Activated CD4-positive, alpha-beta memory T cell treated with anti-CD3 and anti-CD28 coated beads for 36 hours (primary cell): ENCODE measurements at regions not wholly inside any gene's neighbourhood (a gene's known extent, or its start where the extent isn't known, plus 50 kb on each side); places are given as distances from the start of the nearest gene placed in this dataset.
"Not testable (repeated sequence)": the region's sequence is repeated elsewhere in the genome, so short reads cannot be mapped to it uniquely, and the experiment has no call there.

Source experiments
- CTCF ChIA-PET: fragments of 350-600 bp; sonication (Branson Sonifier 250); formaldehyde crosslinking; loops from one replicate; lab custom pipeline; 2021; ENCODE audit warnings: antibody characterized with exemption, inconsistent platforms; lab: Charles Lee
- POLR2A ChIA-PET: fragments of 350-600 bp; sonication (Branson Sonifier 250); formaldehyde crosslinking; loops from one replicate; lab custom pipeline; 2021; ENCODE audit warnings: antibody characterized with exemption; lab: Charles Lee
- DNase-seq: peaks from one replicate; pipeline ENCODE4 v3.0.0-alpha.2; 2020
- H3K27ac Mint-ChIP-seq: one replicate; pipeline ENCODE4 v1.8.0; 2021; ENCODE audit warnings: mixed read lengths
- H3K27me3 Mint-ChIP-seq: one replicate; pipeline ENCODE4 v1.8.0; 2021; ENCODE audit warnings: mixed read lengths
- H3K36me3 Mint-ChIP-seq: one replicate; pipeline ENCODE4 v1.8.0; 2021; ENCODE audit warnings: mixed read lengths
- H3K4me1 Mint-ChIP-seq: one replicate; pipeline ENCODE4 v1.8.0; 2021; ENCODE audit warnings: low read depth, mixed read lengths
- H3K4me3 Mint-ChIP-seq: one replicate; pipeline ENCODE4 v1.8.0; 2021; ENCODE audit warnings: mild to moderate bottlenecking, mixed read lengths
- H3K9me3 Mint-ChIP-seq: one replicate; pipeline ENCODE4 v1.8.0; 2021; ENCODE audit warnings: mixed read lengths
- intact Hi-C: fragments of 100-400 bp; cut with micrococcal nuclease; formaldehyde crosslinking; loops from one replicate; pipeline ENCODE4 v1.15.1; 2023

- Mint-ChIP-seq H3K36me3 (no peaks in the 10 kb centered on the region), H3K4me1 (peaks cover 3% of the 10 kb centered on the region), H3K4me3 (no peak overlapping the region), H3K27me3 (peaks cover 21% of the 10 kb centered on the region), H3K27ac (no peak overlapping the region), H3K9me3 (peaks cover 12% of the 10 kb centered on the region)
- intact Hi-C loops = loop anchor here (1.0 to 5.0 kb wide), 5 partner anchors 151 to 429 kb away; no protein-coding TSS in a partner anchor
- no peak for DNase-seq
- ChIA-PET CTCF (interaction anchor here (0.7 to 9.3 kb wide), 26 partner anchors 8 to 429 kb away, joined by 3 to 217 read pairs (median 6); partner anchors contain the start of gene RSPH14), POLR2A (no interaction called here)
Observed at GRCh38 chr22:22958621-22959020, 71.0 kb downstream of the IGLL5 start.

- CTCF ChIA-PET = interaction anchor here (0.7 to 9.3 kb wide), 43 partner anchors 7 to 428 kb away, joined by 3 to 217 read pairs (median 5); partner anchors contain the start of genes GNAZ and RSPH14
- intact Hi-C loops = loop anchor here (1.0 to 5.0 kb wide), 5 partner anchors 152 to 428 kb away; no protein-coding TSS in a partner anchor
- no peak overlapping the region for H3K4me3 Mint-ChIP-seq
- POLR2A ChIA-PET = no interaction called here
- peaks cover 21% of the 10 kb centered on the region for H3K27me3 Mint-ChIP-seq
- peaks cover 12% of the 10 kb centered on the region for H3K9me3 Mint-ChIP-seq
- no peak overlapping the region for H3K27ac Mint-ChIP-seq
- H3K36me3 Mint-ChIP-seq = no peaks in the 10 kb centered on the region
- DNase-seq = peak; percentile 81
- peaks cover 3% of the 10 kb centered on the region for H3K4me1 Mint-ChIP-seq
Observed at GRCh38 chr22:22959147-22959827, 71.7 kb downstream of the IGLL5 start.

DNA sequence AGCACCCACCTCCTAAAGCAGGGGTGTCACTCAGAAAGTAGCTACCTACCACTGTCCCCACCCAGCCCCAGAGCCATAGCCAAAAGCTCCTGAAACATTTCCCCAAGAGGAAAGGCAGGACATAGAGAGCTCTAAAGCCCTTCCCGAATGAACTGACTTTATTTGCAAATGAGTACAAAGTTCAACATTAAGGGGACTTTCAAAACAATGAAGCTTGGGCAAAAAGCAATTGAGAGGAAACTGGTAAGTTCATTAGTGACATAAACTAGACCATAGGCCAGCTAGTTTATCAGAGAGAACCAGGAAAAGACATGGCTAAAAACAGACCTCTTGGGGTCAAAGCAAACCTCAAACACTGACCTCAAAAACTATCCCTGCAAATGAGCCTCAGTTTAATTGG lies 72.7 kb downstream of the IGLL5 start:
- intact Hi-C loops = no loop called here
- ChIA-PET CTCF (interaction anchor here (0.8 to 9.3 kb wide), 32 partner anchors 10 to 426 kb away, joined by 3 to 217 read pairs (median 5); partner anchors contain the start of genes GNAZ and RSPH14), POLR2A (interaction anchor here (0.8 kb wide), 1 partner anchor 167 kb away, joined by 3 read pairs; no protein-coding TSS in a partner anchor)
- H3K27me3 Mint-ChIP-seq = peaks cover 20% of the 10 kb centered on the region
- H3K36me3 Mint-ChIP-seq = no peaks in the 10 kb centered on the region
- no peak overlapping the region for H3K4me3 Mint-ChIP-seq
- H3K4me1 Mint-ChIP-seq = no peaks in the 10 kb centered on the region
- no peak for DNase-seq
- H3K9me3 Mint-ChIP-seq = peaks cover 12% of the 10 kb centered on the region
- H3K27ac Mint-ChIP-seq = no peak overlapping the region

DNA sequence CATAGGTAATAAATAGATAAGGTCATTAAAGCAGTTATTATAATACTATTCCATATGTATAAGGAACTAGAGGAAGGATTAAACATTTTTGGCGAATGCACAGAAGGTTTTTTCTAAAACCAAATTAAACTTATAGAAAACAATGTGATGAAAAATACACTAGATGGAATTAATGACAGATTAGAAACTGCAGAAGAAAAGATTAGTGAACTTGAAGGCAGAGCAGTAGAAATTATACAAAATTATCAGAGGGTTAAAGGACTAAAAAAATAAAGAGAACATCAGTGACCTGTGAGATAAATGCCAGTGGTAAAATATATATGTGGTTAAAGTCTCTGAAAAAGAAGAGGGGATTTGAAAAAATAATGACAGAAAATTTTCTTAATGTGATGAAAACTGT lies 74.0 kb downstream of the IGLL5 start:
- intact Hi-C loops = no loop called here

GRCh38 chr22:22968366-22968765 lies 80.8 kb downstream of the IGLL5 start:
- ChIA-PET CTCF (interaction anchor here (0.7 to 1.3 kb wide), 4 partner anchors 10 to 160 kb away, joined by 3 read pairs; no protein-coding TSS in a partner anchor), POLR2A (no interaction called here)
- Mint-ChIP-seq H3K4me1 (no peaks in the 10 kb centered on the region), H3K27ac (no peak overlapping the region), H3K36me3 (no peaks in the 10 kb centered on the region), H3K4me3 (no peak overlapping the region), H3K9me3 (no peaks in the 10 kb centered on the region), H3K27me3 (peaks cover 61% of the 10 kb centered on the region)
- no peak for DNase-seq
- intact Hi-C loops = no loop called here

More for the DNA sequence above, 74.0 kb downstream of the IGLL5 start:
- Mint-ChIP-seq H3K27me3 (peaks cover 22% of the 10 kb centered on the region), H3K4me3 (no peak overlapping the region), H3K9me3 (peaks cover 12% of the 10 kb centered on the region), H3K36me3 (no peaks in the 10 kb centered on the region), H3K27ac (no peak overlapping the region), H3K4me1 (no peaks in the 10 kb centered on the region)
- POLR2A ChIA-PET = no interaction called here
- DNase-seq = no peak
- CTCF ChIA-PET = interaction anchor here (2.2 to 9.3 kb wide), 5 partner anchors 13 to 321 kb away, joined by 9 to 217 read pairs (median 25); partner anchors contain the start of gene RSPH14

GRCh38 chr22:22972605-22973004 lies 85.0 kb downstream of the IGLL5 start:
- H3K9me3 Mint-ChIP-seq, DNase-seq, H3K4me1 Mint-ChIP-seq, POLR2A ChIA-PET, H3K36me3 Mint-ChIP-seq, H3K4me3 Mint-ChIP-seq, H3K27ac Mint-ChIP-seq, intact Hi-C loops: not testable (repeated sequence)
- H3K27me3 Mint-ChIP-seq = peaks cover 37% of the 10 kb centered on the region
- CTCF ChIA-PET = interaction anchor here (3.2 to 4.5 kb wide), 2 partner anchors 13 to 17 kb away, joined by 20 to 25 read pairs; no protein-coding TSS in a partner anchor

- Mint-ChIP-seq H3K9me3 (no peaks in the 10 kb centered on the region), H3K36me3 (no peaks in the 10 kb centered on the region), H3K4me1 (no peaks in the 10 kb centered on the region), H3K27ac (no peak overlapping the region), H3K4me3 (no peak overlapping the region), H3K27me3 (peaks cover 34% of the 10 kb centered on the region)
- DNase-seq = no peak
- intact Hi-C loops = no loop called here
- ChIA-PET POLR2A (no interaction called here), CTCF (interaction anchor here (3.2 to 4.5 kb wide), 2 partner anchors 14 to 18 kb away, joined by 20 to 25 read pairs; no protein-coding TSS in a partner anchor)
Observed at GRCh38 chr22:22973336-22973735, 85.7 kb downstream of the IGLL5 start.

- intact Hi-C loops = no loop called here
- no peak for DNase-seq
- no peak overlapping the region for H3K4me3 Mint-ChIP-seq
- CTCF ChIA-PET = interaction anchor here (0.7 to 4.5 kb wide), 6 partner anchors 9 to 183 kb away, joined by 3 to 25 read pairs (median 4); no protein-coding TSS in a partner anchor
- no peaks in the 10 kb centered on the region for H3K4me1 Mint-ChIP-seq
- peaks cover 27% of the 10 kb centered on the region for H3K27me3 Mint-ChIP-seq
- H3K9me3 Mint-ChIP-seq = no peaks in the 10 kb centered on the region
- H3K27ac Mint-ChIP-seq = no peak overlapping the region
- POLR2A ChIA-PET = no interaction called here
- no peaks in the 10 kb centered on the region for H3K36me3 Mint-ChIP-seq
Observed at GRCh38 chr22:22974156-22974555, 86.5 kb downstream of the IGLL5 start.

DNA sequence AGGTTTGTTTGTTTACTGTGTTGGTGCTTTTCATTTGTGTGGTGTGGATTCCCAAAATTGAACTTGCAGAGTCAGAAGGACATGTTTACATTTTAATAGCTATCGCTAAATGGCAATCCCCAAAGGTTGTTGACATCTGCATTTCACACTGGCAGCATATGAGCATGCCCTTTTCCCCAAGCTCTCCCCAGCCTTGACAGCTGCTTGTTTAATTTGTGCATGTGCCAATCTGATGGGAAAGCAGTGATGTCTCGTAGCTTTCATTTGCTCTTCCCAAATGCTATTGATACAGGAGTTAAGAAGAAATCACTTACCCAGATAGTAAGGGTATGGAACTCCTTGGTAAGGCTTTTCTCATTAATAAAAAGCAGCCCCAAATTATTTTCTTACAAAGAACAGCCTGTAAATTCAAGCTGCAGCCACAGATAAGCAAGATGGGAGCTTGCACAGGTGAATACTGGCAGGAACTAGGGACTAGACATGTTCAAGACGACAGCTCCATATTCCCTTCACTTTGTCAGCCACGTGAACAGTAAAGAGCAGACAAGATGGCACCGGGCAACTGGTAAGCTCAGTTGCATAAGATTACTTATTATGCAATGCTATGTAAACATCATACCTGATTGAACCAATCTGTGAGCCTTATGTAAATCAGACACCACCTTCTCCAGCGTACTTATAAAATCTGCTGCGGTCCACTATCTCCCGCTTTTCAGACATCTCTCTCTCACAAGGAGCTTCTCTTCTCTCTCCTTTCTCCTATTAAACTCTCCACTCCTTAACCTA lies 87.4 kb downstream of the IGLL5 start:
- H3K27ac Mint-ChIP-seq = no peak overlapping the region
- H3K4me3 Mint-ChIP-seq = no peak overlapping the region
- H3K27me3 Mint-ChIP-seq = peaks cover 19% of the 10 kb centered on the region
- CTCF ChIA-PET = interaction anchor here (1.0 to 4.5 kb wide), 7 partner anchors 8 to 388 kb away, joined by 3 to 25 read pairs (median 3); no protein-coding TSS in a partner anchor
- no peaks in the 10 kb centered on the region for H3K9me3 Mint-ChIP-seq
- DNase-seq = no peak
- POLR2A ChIA-PET = no interaction called here
- H3K36me3 Mint-ChIP-seq = no peaks in the 10 kb centered on the region
- no peaks in the 10 kb centered on the region for H3K4me1 Mint-ChIP-seq
- intact Hi-C loops = no loop called here

DNA sequence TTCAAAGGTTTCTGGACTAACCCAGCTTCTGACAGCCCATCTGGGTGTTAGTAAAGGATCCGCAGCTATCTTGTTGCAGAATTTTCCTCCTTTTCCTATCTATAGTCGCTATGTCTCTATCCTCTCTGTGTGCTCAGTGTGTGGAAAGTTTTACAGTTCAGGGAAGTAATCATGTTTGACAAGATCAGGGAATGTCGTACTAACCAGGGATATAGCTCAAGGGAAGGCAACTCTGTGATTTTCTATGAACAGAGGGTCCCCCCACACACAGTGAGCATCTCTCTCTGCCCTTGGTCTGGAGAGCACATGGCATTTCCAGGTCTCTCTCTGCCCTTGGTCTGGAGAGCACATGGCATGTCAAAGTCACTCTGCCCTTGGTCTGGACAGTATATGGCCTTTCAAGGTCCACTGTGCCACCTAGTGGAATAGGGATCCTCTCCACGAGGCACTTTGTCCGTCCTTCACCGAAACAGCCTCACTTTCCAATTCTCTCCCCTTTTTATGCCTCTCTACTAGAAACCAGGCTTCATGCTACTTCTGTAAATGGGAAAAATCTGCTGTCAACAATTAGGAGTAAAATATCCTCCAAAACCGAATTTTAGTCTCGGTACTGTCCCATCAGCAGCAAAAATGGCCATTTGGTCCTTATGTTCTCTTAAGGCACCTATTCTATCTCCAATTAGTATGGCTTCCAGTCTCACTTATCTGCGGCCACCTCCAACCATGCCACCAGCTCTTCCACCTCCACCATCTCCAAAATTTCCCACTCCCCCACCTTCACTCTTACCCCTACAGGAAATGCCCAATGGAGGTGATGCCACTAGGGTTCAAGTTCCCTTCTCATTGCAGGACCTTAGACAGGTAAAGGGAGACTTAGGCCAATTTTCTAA lies 88.7 kb downstream of the IGLL5 start:
- H3K27me3 Mint-ChIP-seq = peaks cover 8% of the 10 kb centered on the region

More for the DNA sequence above, 88.7 kb downstream of the IGLL5 start:
- peaks cover 3% of the 10 kb centered on the region for H3K9me3 Mint-ChIP-seq
- ChIA-PET CTCF (interaction anchor here (1.0 to 4.5 kb wide), 3 partner anchors 17 to 389 kb away, joined by 3 to 25 read pairs (median 20); no protein-coding TSS in a partner anchor), POLR2A (no interaction called here)
- H3K4me1 Mint-ChIP-seq = no peaks in the 10 kb centered on the region
- DNase-seq = no peak
- H3K4me3 Mint-ChIP-seq = no peak overlapping the region
- intact Hi-C loops = no loop called here
- H3K36me3 Mint-ChIP-seq = no peaks in the 10 kb centered on the region
- no peak overlapping the region for H3K27ac Mint-ChIP-seq
